Calu3 (cell line): ENCODE measurements at regions not wholly inside any gene's neighbourhood (a gene's known extent, or its start where the extent isn't known, plus 50 kb on each side); places are given as distances from the start of the nearest gene placed in this dataset.
A peak's percentile ranks its signal among the peaks of the same experiment; 100 is the strongest.
"Not testable (repeated sequence)": the region's sequence is repeated elsewhere in the genome, so short reads cannot be mapped to it uniquely, and the experiment has no call there.

Experiments used
- BruUV-seq: library from RNA; stranded (reverse); fragments of 400-500 nt; replicated peaks from 2 replicates; lab custom pipeline; 2021; lab: Mats Ljungman, UMichigan
- CTCF ChIA-PET: fragments of 300-600 bp; sonication (Branson Sonifier 250); formaldehyde crosslinking; loops from one replicate; lab custom pipeline; 2022; ENCODE audit warnings: antibody characterized with exemption; lab: Charles Lee
- DNase-seq: peaks from one replicate; pipeline ENCODE4 v3.0.0; 2022
- H3K27ac Mint-ChIP-seq: one replicate; pipeline ENCODE4 v1.8.0; 2022; ENCODE audit warnings: mixed read lengths; ENCODE audit not compliant: unreplicated experiment
- H3K27me3 Mint-ChIP-seq: one replicate; pipeline ENCODE4 v1.8.0; 2022; ENCODE audit warnings: mixed read lengths; ENCODE audit not compliant: unreplicated experiment
- H3K36me3 Mint-ChIP-seq: one replicate; pipeline ENCODE4 v1.8.0; 2022; ENCODE audit warnings: mild to moderate bottlenecking, moderate library complexity, mixed read lengths; ENCODE audit not compliant: insufficient read depth, unreplicated experiment
- H3K4me1 Mint-ChIP-seq: one replicate; pipeline ENCODE4 v1.8.0; 2022; ENCODE audit warnings: mild to moderate bottlenecking, low read depth, mixed read lengths; ENCODE audit not compliant: unreplicated experiment
- H3K4me3 Mint-ChIP-seq: one replicate; pipeline ENCODE4 v1.8.0; 2022; ENCODE audit warnings: mild to moderate bottlenecking, low read depth, moderate library complexity, mixed read lengths; ENCODE audit not compliant: unreplicated experiment
- H3K9me3 Mint-ChIP-seq: one replicate; pipeline ENCODE4 v1.8.0; 2022; ENCODE audit warnings: low read depth, mixed read lengths; ENCODE audit not compliant: unreplicated experiment
- CTCF ChIP-seq: fragments of 200-600 bp; IDR thresholded peaks from one replicate; pipeline ENCODE4 v1.8.0; 2022; ENCODE audit warnings: antibody characterized with exemption; ENCODE audit not compliant: unreplicated experiment
- intact Hi-C: fragments of 100-400 bp; cut with micrococcal nuclease; formaldehyde crosslinking; loops from one replicate; pipeline ENCODE4 v1.10.0; 2022; ENCODE audit not compliant: unreplicated experiment

DNA sequence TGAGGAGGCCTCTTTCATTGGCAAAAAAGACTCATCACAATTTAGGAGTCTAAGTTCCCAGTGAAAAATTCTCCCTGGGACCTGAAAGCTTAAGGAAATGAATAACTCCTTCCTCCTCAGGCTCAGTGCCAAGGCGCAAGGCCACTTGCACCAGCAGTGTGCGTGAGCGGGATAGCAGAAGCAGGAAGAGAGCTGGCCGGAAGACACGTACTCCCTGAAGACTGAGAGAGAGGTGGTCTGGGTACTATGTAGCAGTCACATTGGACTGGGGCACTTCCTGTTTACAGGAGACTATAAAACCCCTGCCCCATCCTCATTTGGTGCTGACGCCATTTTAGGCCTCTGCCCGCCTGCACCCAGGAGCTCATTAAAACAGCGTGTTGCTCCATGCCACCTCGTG is 66.3 kb upstream of the IL33 start:
- H3K27me3 Mint-ChIP-seq = no peaks in the 10 kb centered on the region
- CTCF ChIA-PET = no interaction called here
- peaks cover 5% of the 10 kb centered on the region for H3K9me3 Mint-ChIP-seq
- no peak overlapping the region for H3K4me3 Mint-ChIP-seq
- BruUV-seq = no TSS peak
- no peak for TF ChIP-seq CTCF
- intact Hi-C loops = no loop called here
- DNase-seq = no peak
- no peak overlapping the region for H3K27ac Mint-ChIP-seq
- peaks cover 7% of the 10 kb centered on the region for H3K36me3 Mint-ChIP-seq
- H3K4me1 Mint-ChIP-seq = peaks cover 39% of the 10 kb centered on the region

DNA sequence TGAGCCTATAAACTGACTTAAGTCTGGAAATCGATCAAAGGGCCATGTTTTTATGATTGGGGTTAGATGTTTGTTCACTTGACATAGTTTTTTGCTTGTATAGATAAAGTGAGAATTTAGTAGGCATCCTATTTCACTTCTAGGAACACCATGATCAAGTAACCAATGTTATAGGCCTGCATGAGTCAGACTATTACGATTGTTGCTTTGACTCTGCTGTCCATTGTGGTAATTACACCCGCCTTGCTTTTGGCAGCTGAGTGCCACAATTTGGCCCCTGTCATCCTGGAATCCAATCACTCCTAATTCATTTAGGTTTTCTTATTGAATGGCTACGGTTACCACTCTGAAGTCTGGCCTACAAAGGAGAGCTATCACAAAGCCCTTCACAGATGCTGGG is 67.8 kb upstream of the IL33 start:
- Mint-ChIP-seq H3K4me3 (no peak overlapping the region), H3K27me3 (no peaks in the 10 kb centered on the region), H3K36me3 (peaks cover 14% of the 10 kb centered on the region), H3K9me3 (peaks cover 5% of the 10 kb centered on the region), H3K27ac (no peak overlapping the region), H3K4me1 (peaks cover 42% of the 10 kb centered on the region)
- intact Hi-C loops = no loop called here
- no TSS peak for BruUV-seq
- TF ChIP-seq CTCF = no peak
- CTCF ChIA-PET = no interaction called here
- no peak for DNase-seq

DNA sequence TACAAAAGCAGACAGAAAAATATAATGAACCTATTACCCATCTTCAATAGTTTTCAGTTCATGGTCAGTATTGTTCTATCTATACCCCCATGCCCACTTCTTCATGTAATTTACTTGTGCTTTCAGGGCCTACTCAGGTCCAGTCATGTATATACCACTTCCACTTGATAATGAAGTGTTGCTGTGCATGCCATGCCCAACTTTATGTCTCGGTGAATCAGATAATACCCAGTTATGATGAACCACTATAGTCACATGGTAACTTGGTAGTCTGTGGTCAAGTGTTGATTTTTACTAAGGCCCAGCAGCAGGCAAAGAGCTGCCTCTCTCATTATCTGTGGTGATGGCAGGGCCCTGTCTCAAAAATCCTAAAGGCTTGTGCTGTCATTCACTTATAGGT is 70.7 kb upstream of the IL33 start:
- Mint-ChIP-seq H3K9me3 (peaks cover 2% of the 10 kb centered on the region), H3K27me3 (no peaks in the 10 kb centered on the region), H3K27ac (no peak overlapping the region), H3K36me3 (peaks cover 8% of the 10 kb centered on the region), H3K4me1 (peaks cover 29% of the 10 kb centered on the region), H3K4me3 (no peak overlapping the region)
- CTCF ChIA-PET = no interaction called here
- intact Hi-C loops = no loop called here
- no peak for TF ChIP-seq CTCF
- DNase-seq = no peak
- BruUV-seq = no TSS peak

DNA sequence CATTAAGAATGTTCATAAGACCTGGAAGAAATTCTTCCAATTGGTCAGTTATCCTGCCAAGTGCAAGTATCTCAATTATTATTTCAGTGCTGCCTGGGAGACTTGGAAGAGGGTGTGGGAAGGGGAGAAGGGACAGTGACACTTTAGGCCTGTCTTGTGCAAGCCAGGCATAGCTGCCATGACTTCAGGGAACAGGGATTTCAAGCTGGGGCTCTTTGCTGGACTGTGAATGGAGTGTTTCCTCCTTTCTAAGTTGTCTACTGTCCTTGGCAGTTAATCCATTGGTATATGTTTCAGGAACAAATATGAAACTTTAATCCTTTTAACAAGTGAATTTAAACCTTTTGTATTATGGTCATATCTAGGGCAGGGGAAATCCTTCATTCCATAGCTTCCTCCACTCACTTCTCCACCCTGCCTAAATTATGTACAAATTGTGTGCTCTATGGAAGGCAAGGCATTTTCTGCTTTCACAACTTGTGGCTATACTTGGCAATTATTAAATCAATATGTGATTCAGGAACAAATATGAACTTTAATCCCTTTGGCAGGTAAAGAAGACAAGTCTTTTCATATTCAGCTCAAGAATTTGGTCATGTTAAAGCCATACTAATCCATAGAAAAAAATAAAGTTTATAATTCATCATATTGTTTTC is 72.7 kb upstream of the IL33 start:
- DNase-seq = peak; percentile 8

GRCh38 chr9:6135780-6136179 is 79.8 kb upstream of the IL33 start:
- BruUV-seq, H3K27me3 Mint-ChIP-seq, H3K27ac Mint-ChIP-seq, H3K36me3 Mint-ChIP-seq, H3K4me3 Mint-ChIP-seq, intact Hi-C loops, H3K9me3 Mint-ChIP-seq, DNase-seq, CTCF ChIA-PET: not testable (repeated sequence)
- peaks cover 17% of the 10 kb centered on the region for H3K4me1 Mint-ChIP-seq

More for the DNA sequence above, 72.7 kb upstream of the IL33 start:
- no peaks in the 10 kb centered on the region for H3K27me3 Mint-ChIP-seq
- peak overlapping the region; percentile 14 for H3K4me3 Mint-ChIP-seq
- intact Hi-C loops = no loop called here
- CTCF ChIA-PET = interaction anchor here (0.8 kb wide), 1 partner anchor 10 kb away, joined by 3 read pairs; no protein-coding TSS in a partner anchor
- H3K27ac Mint-ChIP-seq = peak overlapping the region; percentile 94
- H3K9me3 Mint-ChIP-seq = peaks cover 2% of the 10 kb centered on the region
- BruUV-seq = no TSS peak
- no peak for TF ChIP-seq CTCF
- peaks cover 28% of the 10 kb centered on the region for H3K4me1 Mint-ChIP-seq
- H3K36me3 Mint-ChIP-seq = peaks cover 8% of the 10 kb centered on the region
